ENCODE measurements at regions not wholly inside any gene's neighbourhood (a gene's known extent, or its start where the extent isn't known, plus 50 kb on each side); places are given as distances from the start of the nearest gene placed in this dataset.
"Not testable (repeated sequence)": the region's sequence is repeated elsewhere in the genome, so short reads cannot be mapped to it uniquely, and the experiment has no call there.

DNA sequence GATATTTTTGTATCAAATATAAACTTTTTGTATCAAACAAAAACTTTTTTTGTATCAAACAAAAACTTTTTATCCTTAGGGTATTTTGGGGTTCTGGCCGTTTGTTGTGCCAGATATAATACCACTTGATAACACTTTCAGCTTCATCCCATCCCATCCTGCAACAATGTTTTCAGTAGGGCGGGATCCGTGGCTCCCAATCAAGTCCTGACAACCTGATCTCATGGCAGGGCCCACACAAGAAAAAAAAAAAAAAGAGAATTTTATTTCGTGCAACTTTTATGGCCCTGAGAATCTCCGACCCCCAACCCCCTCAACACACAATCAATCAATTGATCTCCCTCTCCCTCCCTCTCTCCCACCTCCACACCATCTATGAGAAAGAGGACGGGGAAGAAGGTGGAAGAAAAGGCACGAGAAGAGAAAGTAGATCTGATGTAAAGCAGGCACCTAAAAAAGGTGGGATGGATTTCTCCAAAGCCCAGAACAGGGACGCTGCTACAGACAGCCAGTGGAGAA, 4749.6 kb upstream of the OR11H1 start:
- 5% methylated on average over 7 of the region's 8 CpGs for WGBS (ENCODE audit: insufficient coverage, insufficient replicate concordance, low lambda C conversion rate, missing lambda C conversion rate)
- Histone ChIP-seq H3K27me3 (replicated peaks in 1 of 2; ENCODE audit: control insufficient read depth in 2 of 2, insufficient read depth in 2 of 2, low read length in 1 of 2) (no peaks in the 10 kb centered on the region), H2AFZ (ENCODE audit: control insufficient read depth, low read depth, low read length) (no peak overlapping the region), H3K4me3 (no peak overlapping the region), H3K9ac (ENCODE audit: control insufficient read depth, insufficient read depth, low read length) (no peak overlapping the region), H3K9me3 (replicated peaks; ENCODE audit: control insufficient read depth, insufficient read depth, low read length) (no peaks in the 10 kb centered on the region; the same call in 2 of the 3 replicates), H3K4me2 (ENCODE audit: control insufficient read depth, insufficient read depth) (no peak overlapping the region), H3K79me2 (ENCODE audit: control insufficient read depth, insufficient read depth, low read length) (no peaks in the 10 kb centered on the region), H3K36me3 (ENCODE audit: control insufficient read depth in 2 of 2, insufficient read depth in 2 of 2, low read length in 1 of 2) (no peaks in the 10 kb centered on the region), H3K4me1 (ENCODE audit: control insufficient read depth, insufficient read depth, low read length) (no peaks in the 10 kb centered on the region), H4K20me1 (ENCODE audit: control insufficient read depth, insufficient read depth) (no peaks in the 10 kb centered on the region), H3K27ac (ENCODE audit: control insufficient read depth, insufficient read depth) (no peak overlapping the region)
- TF ChIP-seq BHLHE40 (IDR thresholded peaks at IDR 0.05; ENCODE audit: borderline replicate concordance in 1 of 2, low read depth in 2 of 2, low read length in 1 of 2), result no peak
- no peak for TF ChIP-seq RAD51 (IDR thresholded peaks at IDR 0.05)
- no peak for TF ChIP-seq YBX1 (IDR thresholded peaks at IDR 0.05)
- TF ChIP-seq, protein P1, sequence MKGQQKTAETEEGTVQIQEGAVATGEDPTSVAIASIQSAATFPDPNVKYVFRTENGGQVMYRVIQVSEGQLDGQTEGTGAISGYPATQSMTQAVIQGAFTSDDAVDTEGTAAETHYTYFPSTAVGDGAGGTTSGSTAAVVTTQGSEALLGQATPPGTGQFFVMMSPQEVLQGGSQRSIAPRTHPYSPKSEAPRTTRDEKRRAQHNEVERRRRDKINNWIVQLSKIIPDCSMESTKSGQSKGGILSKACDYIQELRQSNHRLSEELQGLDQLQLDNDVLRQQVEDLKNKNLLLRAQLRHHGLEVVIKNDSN (IDR thresholded peaks at IDR 0.05; ENCODE audit: borderline replicate concordance, extremely low read length, insufficient read depth, low read depth, low read length), result no peak
- TF ChIP-seq, protein P2, sequence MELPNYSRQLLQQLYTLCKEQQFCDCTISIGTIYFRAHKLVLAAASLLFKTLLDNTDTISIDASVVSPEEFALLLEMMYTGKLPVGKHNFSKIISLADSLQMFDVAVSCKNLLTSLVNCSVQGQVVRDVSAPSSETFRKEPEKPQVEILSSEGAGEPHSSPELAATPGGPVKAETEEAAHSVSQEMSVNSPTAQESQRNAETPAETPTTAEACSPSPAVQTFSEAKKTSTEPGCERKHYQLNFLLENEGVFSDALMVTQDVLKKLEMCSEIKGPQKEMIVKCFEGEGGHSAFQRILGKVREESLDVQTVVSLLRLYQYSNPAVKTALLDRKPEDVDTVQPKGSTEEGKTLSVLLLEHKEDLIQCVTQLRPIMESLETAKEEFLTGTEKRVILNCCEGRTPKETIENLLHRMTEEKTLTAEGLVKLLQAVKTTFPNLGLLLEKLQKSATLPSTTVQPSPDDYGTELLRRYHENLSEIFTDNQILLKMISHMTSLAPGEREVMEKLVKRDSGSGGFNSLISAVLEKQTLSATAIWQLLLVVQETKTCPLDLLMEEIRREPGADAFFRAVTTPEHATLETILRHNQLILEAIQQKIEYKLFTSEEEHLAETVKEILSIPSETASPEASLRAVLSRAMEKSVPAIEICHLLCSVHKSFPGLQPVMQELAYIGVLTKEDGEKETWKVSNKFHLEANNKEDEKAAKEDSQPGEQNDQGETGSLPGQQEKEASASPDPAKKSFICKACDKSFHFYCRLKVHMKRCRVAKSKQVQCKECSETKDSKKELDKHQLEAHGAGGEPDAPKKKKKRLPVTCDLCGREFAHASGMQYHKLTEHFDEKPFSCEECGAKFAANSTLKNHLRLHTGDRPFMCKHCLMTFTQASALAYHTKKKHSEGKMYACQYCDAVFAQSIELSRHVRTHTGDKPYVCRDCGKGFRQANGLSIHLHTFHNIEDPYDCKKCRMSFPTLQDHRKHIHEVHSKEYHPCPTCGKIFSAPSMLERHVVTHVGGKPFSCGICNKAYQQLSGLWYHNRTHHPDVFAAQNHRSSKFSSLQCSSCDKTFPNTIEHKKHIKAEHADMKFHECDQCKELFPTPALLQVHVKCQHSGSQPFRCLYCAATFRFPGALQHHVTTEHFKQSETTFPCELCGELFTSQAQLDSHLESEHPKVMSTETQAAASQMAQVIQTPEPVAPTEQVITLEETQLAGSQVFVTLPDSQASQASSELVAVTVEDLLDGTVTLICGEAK (IDR thresholded peaks at IDR 0.05; ENCODE audit: borderline replicate concordance), result no peak
- TF ChIP-seq EP300 (IDR thresholded peaks at IDR 0.05; ENCODE audit: borderline replicate concordance in 1 of 2, control insufficient read depth in 1 of 2, low read depth in 2 of 2, low read length in 2 of 2), result no peak
- no peak for TF ChIP-seq TARDBP (IDR thresholded peaks at IDR 0.05; ENCODE audit: borderline replicate concordance)
- no peak for TF ChIP-seq WRNIP1 (IDR thresholded peaks at IDR 0.05; ENCODE audit: borderline replicate concordance, low read depth, low read length)
- no peak for TF ChIP-seq SRF (IDR thresholded peaks at IDR 0.05; ENCODE audit: low read depth in 2 of 2, low read length in 2 of 2)
- TF ChIP-seq YY1 (IDR thresholded peaks at IDR 0.05; ENCODE audit: low read depth, low read length), result no peak
- ChIA-PET SMC1A (ENCODE audit: uncharacterized antibody, unreplicated experiment) (no interaction called here), CTCF (no interaction called here), POLR2A (no interaction called here), RAD21 (ENCODE audit: unreplicated experiment) (no interaction called here)
- FAIRE-seq (no peak), DNase-seq (ENCODE audit: low read depth, low spot score) (no peak), ATAC-seq (no peak)
- intact Hi-C loops (cut with micrococcal nuclease; ENCODE audit: unreplicated experiment) (no loop called here), in situ Hi-C loops (cut with MboI) (no loop called here)
- BruUV-seq (replicated peaks), result no TSS peak

DNA sequence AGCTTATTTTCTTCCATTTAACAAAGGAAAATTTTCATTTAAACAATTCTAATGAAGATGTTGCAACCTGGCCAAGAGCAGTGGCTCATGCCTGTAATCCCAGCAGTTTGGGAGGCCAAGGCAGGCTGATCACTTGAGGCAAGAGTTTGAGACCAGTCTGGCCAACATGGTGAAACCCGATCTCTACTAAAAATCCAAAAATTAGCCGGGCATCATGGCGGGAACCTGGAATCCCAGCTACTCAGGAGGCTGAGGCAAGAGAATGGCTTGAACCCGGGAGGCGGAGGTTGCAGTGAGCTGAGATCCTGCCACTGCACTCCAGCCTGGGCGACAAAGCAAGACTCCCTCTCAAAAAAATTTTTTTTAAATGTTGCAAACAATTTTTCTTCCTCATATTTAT, 4748.8 kb upstream of the OR11H1 start:
- BruUV-seq (replicated peaks); H3K9ac ChIP-seq (ENCODE audit: control insufficient read depth, insufficient read depth, low read length); RAD21 ChIA-PET (ENCODE audit: unreplicated experiment); H3K79me2 ChIP-seq (ENCODE audit: control insufficient read depth, insufficient read depth, low read length); DNase-seq (ENCODE audit: low read depth, low spot score); H3K9me3 ChIP-seq (replicated peaks; ENCODE audit: control insufficient read depth, insufficient read depth, low read length); FAIRE-seq; H3K4me3 ChIP-seq; intact Hi-C loops (cut with micrococcal nuclease; ENCODE audit: unreplicated experiment); H3K4me2 ChIP-seq (ENCODE audit: control insufficient read depth, insufficient read depth); CTCF ChIA-PET; SMC1A ChIA-PET (ENCODE audit: uncharacterized antibody, unreplicated experiment); H2AFZ ChIP-seq (ENCODE audit: control insufficient read depth, low read depth, low read length); H4K20me1 ChIP-seq (ENCODE audit: control insufficient read depth, insufficient read depth); H3K27me3 ChIP-seq (replicated peaks in 1 of 2; ENCODE audit: control insufficient read depth in 2 of 2, insufficient read depth in 2 of 2, low read length in 1 of 2); POLR2A ChIA-PET; H3K27ac ChIP-seq (ENCODE audit: control insufficient read depth, insufficient read depth); ATAC-seq; H3K36me3 ChIP-seq (ENCODE audit: control insufficient read depth in 2 of 2, insufficient read depth in 2 of 2, low read length in 1 of 2); in situ Hi-C loops (cut with MboI); H3K4me1 ChIP-seq (ENCODE audit: control insufficient read depth, insufficient read depth, low read length): not testable (repeated sequence)
- 27% methylated on average over 6 of the region's 6 CpGs for WGBS (ENCODE audit: insufficient coverage, insufficient replicate concordance, low lambda C conversion rate, missing lambda C conversion rate)

All from GM12878 (cell line).